ENCODE measurements at regions not wholly inside any gene's neighbourhood (a gene's known extent, or its start where the extent isn't known, plus 50 kb on each side); places are given as distances from the start of the nearest gene placed in this dataset.

GRCh38 chr6:48016020-48016755 lies 94.8 kb downstream of the PTCHD4 start:
- Histone ChIP-seq H3K4me3 (no peak overlapping the region), H3K9me3 (no peaks in the 10 kb centered on the region), H3K27me3 (no peaks in the 10 kb centered on the region), H3K36me3 (no peaks in the 10 kb centered on the region), H3K4me1 (no peaks in the 10 kb centered on the region), H3K27ac (no peak overlapping the region)
- DNase-seq (no peak), ATAC-seq (no peak)
- 57% methylated on average over 5 of the region's 5 CpGs for WGBS (ENCODE audit: insufficient coverage, low coverage, low lambda C conversion rate, missing lambda C conversion rate)
- TF ChIP-seq CTCF (IDR thresholded peaks at IDR 0.05) (no peak), POLR2A (IDR thresholded peaks at IDR 0.05) (no peak)
- intact Hi-C loops (cut with DNase I), result no loop called here

GRCh38 chr6:47992809-47993208 lies 118.2 kb downstream of the PTCHD4 start:
- WGBS (ENCODE audit: insufficient coverage, low coverage, low lambda C conversion rate, missing lambda C conversion rate), result 59% methylated on average over 3 of the region's 3 CpGs
- H3K27me3 ChIP-seq, result no peaks in the 10 kb centered on the region
- TF ChIP-seq POLR2A (IDR thresholded peaks at IDR 0.05) (no peak), CTCF (IDR thresholded peaks at IDR 0.05) (no peak)
- DNase-seq, result no peak
- no peak overlapping the region for H3K4me3 ChIP-seq
- ATAC-seq, result no peak
- no peaks in the 10 kb centered on the region for H3K36me3 ChIP-seq
- no peaks in the 10 kb centered on the region for H3K9me3 ChIP-seq
- H3K27ac ChIP-seq, result no peak overlapping the region
- intact Hi-C loops (cut with DNase I), result no loop called here
- H3K4me1 ChIP-seq, result no peaks in the 10 kb centered on the region

- H3K36me3 ChIP-seq, result no peaks in the 10 kb centered on the region
- no peak for TF ChIP-seq POLR2A (IDR thresholded peaks at IDR 0.05)
- no peak for TF ChIP-seq CTCF (IDR thresholded peaks at IDR 0.05)
- no peaks in the 10 kb centered on the region for H3K4me1 ChIP-seq
- H3K27me3 ChIP-seq, result no peaks in the 10 kb centered on the region
- H3K4me3 ChIP-seq, result no peak overlapping the region
- no peak for ATAC-seq
- intact Hi-C loops (cut with DNase I), result no loop called here
- 60% methylated on average over 2 of the region's 2 CpGs for WGBS (ENCODE audit: insufficient coverage, low coverage, low lambda C conversion rate, missing lambda C conversion rate)
- H3K27ac ChIP-seq, result no peak overlapping the region
- H3K9me3 ChIP-seq, result no peaks in the 10 kb centered on the region
- no peak for DNase-seq
Observed at GRCh38 chr6:47983491-47983890, 127.5 kb downstream of the PTCHD4 start.

GRCh38 chr6:47977314-47977713 lies 133.7 kb downstream of the PTCHD4 start:
- H3K27ac ChIP-seq, result no peak overlapping the region
- intact Hi-C loops (cut with DNase I), result no loop called here

More at GRCh38 chr6:47977314-47977713, 133.7 kb downstream of the PTCHD4 start:
- ATAC-seq, result no peak
- Histone ChIP-seq H3K36me3 (no peaks in the 10 kb centered on the region), H3K4me1 (no peaks in the 10 kb centered on the region), H3K27me3 (no peaks in the 10 kb centered on the region), H3K9me3 (no peaks in the 10 kb centered on the region), H3K4me3 (no peak overlapping the region)
- no peak for TF ChIP-seq POLR2A (IDR thresholded peaks at IDR 0.05)
- TF ChIP-seq CTCF (IDR thresholded peaks at IDR 0.05), result no peak
- no peak for DNase-seq
